IMR-90 (cell line): ENCODE measurements at regions not wholly inside any gene's neighbourhood (a gene's known extent, or its start where the extent isn't known, plus 50 kb on each side); places are given as distances from the start of the nearest gene placed in this dataset.

Experiments used
- ATAC-seq: fragments of 200-7000 bp; cut with Tn5 transposase; 2 replicates; pipeline ENCODE4 v1.9.1; 2020; ENCODE audit warnings: low read depth, mild to moderate bottlenecking, moderate library complexity
- BruUV-seq: library from RNA; stranded (reverse); fragments of 400-500 nt; replicated peaks from 2 replicates; lab custom pipeline; 2021; lab: Mats Ljungman, UMichigan
- CTCF ChIA-PET: fragments of 300-600 bp; formaldehyde crosslinking; extraction: SDS; loops from one replicate; lab custom pipeline; 2021; ENCODE audit warnings: antibody characterized with exemption; lab: Yijun Ruan, JAX
- POLR2A ChIA-PET: fragments of 300-600 bp; sonication (Branson Sonifier 250); formaldehyde crosslinking; loops from one replicate; lab custom pipeline; 2022; ENCODE audit warnings: antibody characterized with exemption; ENCODE audit not compliant: unreplicated experiment; lab: Charles Lee
- DNase-seq: peaks from one replicate; pipeline ENCODE4 v3.0.0; 2013
- H2AFZ ChIP-seq: replicated peaks from 2 replicates; pipeline ENCODE3; 2013; ENCODE audit warnings: low read length, mild to moderate bottlenecking; ENCODE audit not compliant: poor library complexity
- H2AK5ac ChIP-seq: 2 replicates; pipeline ENCODE4 v1.6.1; 2013; ENCODE audit warnings: low read depth, low read length, inconsistent platforms
- H2AK9ac ChIP-seq: replicated peaks from 2 replicates; pipeline ENCODE3; 2013; ENCODE audit warnings: mild to moderate bottlenecking, low read depth, low read length, moderate library complexity; ENCODE audit not compliant: poor library complexity
- H2BK120ac ChIP-seq: 2 replicates; pipeline ENCODE4 v1.6.1; 2013; ENCODE audit warnings: low read depth, low read length, inconsistent platforms
- H2BK15ac ChIP-seq: 3 replicates; pipeline ENCODE4 v1.6.1; 2013; ENCODE audit warnings: low read depth, low read length, inconsistent platforms
- H2BK20ac ChIP-seq: 2 replicates; pipeline ENCODE4 v1.6.1; 2013; ENCODE audit warnings: low read depth, mild to moderate bottlenecking, inconsistent platforms, low read length, moderate library complexity
- H2BK5ac ChIP-seq: 2 replicates; pipeline ENCODE4 v1.6.1; 2013; ENCODE audit warnings: mild to moderate bottlenecking, low read depth, low read length, inconsistent platforms; ENCODE audit not compliant: poor library complexity, severe bottlenecking
- H3K14ac ChIP-seq: replicated peaks from 2 replicates; pipeline ENCODE4 v1.6.1; 2013; ENCODE audit warnings: low read depth, low read length, inconsistent platforms
- H3K18ac ChIP-seq: 2 replicates; pipeline ENCODE4 v1.6.1; 2013; ENCODE audit warnings: low read depth, low read length, control low read depth
- H3K23ac ChIP-seq: 2 replicates; pipeline ENCODE4 v1.6.1; 2013; ENCODE audit warnings: low read depth, low read length, inconsistent platforms
- H3K27ac ChIP-seq: 2 replicates; pipeline ENCODE4 v1.5.1; 2013; ENCODE audit warnings: mild to moderate bottlenecking, control low read depth, low read length; ENCODE audit not compliant: insufficient read depth
- H3K27me3 ChIP-seq: 2 replicates; pipeline ENCODE4 v1.6.1; 2013; ENCODE audit warnings: low read length; ENCODE audit not compliant: control insufficient read depth, insufficient read depth
- H3K36me3 ChIP-seq: 2 replicates; pipeline ENCODE4 v1.6.1; 2013; ENCODE audit warnings: low read length, mixed read lengths; ENCODE audit not compliant: control insufficient read depth, insufficient read depth
- H3K4ac ChIP-seq: 2 replicates; pipeline ENCODE4 v1.6.1; 2013; ENCODE audit warnings: low read depth, low read length, inconsistent platforms
- H3K4me1 ChIP-seq: 2 replicates; pipeline ENCODE4 v1.6.1; 2013; ENCODE audit warnings: low read length, mixed read lengths; ENCODE audit not compliant: control insufficient read depth, insufficient read depth
- H3K4me2 ChIP-seq: 2 replicates; pipeline ENCODE4 v1.6.1; 2013; ENCODE audit warnings: low read depth, mild to moderate bottlenecking, control low read depth, low read length, moderate library complexity
- H3K4me3 ChIP-seq: 2 replicates; pipeline ENCODE4 v1.5.1; 2013; ENCODE audit warnings: low read depth, mild to moderate bottlenecking, control low read depth, low read length, moderate library complexity; ENCODE audit not compliant: insufficient read depth
- H3K56ac ChIP-seq: 2 replicates; pipeline ENCODE4 v1.6.1; 2013; ENCODE audit warnings: low read length, inconsistent platforms; ENCODE audit not compliant: insufficient read depth; ENCODE audit errors: extremely low read depth
- H3K79me1 ChIP-seq, 2 experiments: 2 replicates each; pipeline ENCODE4 v1.6.1; 2013; ENCODE audit warnings: low read length in 2 of 2, inconsistent platforms in 1 of 2, low read depth in 1 of 2
- H3K9ac ChIP-seq: 2 replicates; pipeline ENCODE4 v1.6.1; 2013; ENCODE audit warnings: low read depth, low read length, control low read depth
- H3K9me1 ChIP-seq: 2 replicates; pipeline ENCODE4 v1.6.1; 2013; ENCODE audit warnings: low read length, inconsistent platforms; ENCODE audit not compliant: insufficient read depth
- H3K9me3 ChIP-seq: 2 replicates; pipeline ENCODE4 v1.6.1; 2013; ENCODE audit warnings: low read length; ENCODE audit not compliant: control insufficient read depth, insufficient read depth
- H4K20me1 ChIP-seq: 2 replicates; pipeline ENCODE4 v1.6.1; 2013; ENCODE audit warnings: low read length, inconsistent platforms; ENCODE audit not compliant: insufficient read depth
- H4K5ac ChIP-seq: 2 replicates; pipeline ENCODE4 v1.6.1; 2013; ENCODE audit warnings: mild to moderate bottlenecking, low read depth, low read length, control low read depth
- H4K8ac ChIP-seq, 2 experiments: 2 replicates each; pipeline ENCODE4 v1.6.1; 2013; ENCODE audit warnings: low read depth in 2 of 2, low read length in 2 of 2, control low read depth in 1 of 2, inconsistent platforms in 1 of 2
- H4K91ac ChIP-seq: 2 replicates; pipeline ENCODE4 v1.6.1; 2013; ENCODE audit warnings: low read depth, low read length, inconsistent platforms; ENCODE audit not compliant: insufficient read depth
- MAFK ChIP-seq: IDR thresholded peaks from 2 replicates; pipeline ENCODE4 v1.6.1; 2012; ENCODE audit warnings: low read depth, low read length, improper control_type of control experiment
- RAD21 ChIP-seq: IDR thresholded peaks from 2 replicates; pipeline ENCODE4 v1.6.1; 2012; ENCODE audit warnings: low read length, improper control_type of control experiment
- RFX5 ChIP-seq: IDR thresholded peaks from 2 replicates; pipeline ENCODE4 v1.8.0; 2012; ENCODE audit warnings: low read depth, mild to moderate bottlenecking, low read length, moderate library complexity
- WGBS, 2 experiments: methylation state at CpG; one replicate each; pipeline versions ENCODE4 v1.1.5 to v1.1.7; 2013; ENCODE audit warnings: missing lambda C conversion rate in 2 of 2; ENCODE audit not compliant: insufficient read length in 1 of 2; ENCODE audit errors: extremely low coverage in 2 of 2; 5-methylcytosine and 5-hydroxymethylcytosine counted together
- dilution Hi-C: fragments of 300-500 bp; cut with HindIII; formaldehyde crosslinking; loops from one replicate; pipeline ENCODE4 v1.14.3; 2018; ENCODE audit warnings: low sequenced_read_pairs; ENCODE audit not compliant: unreplicated experiment
- in situ Hi-C: fragments of 300-500 bp; cut with MboI; formaldehyde crosslinking; loops from 3 replicates; pipeline ENCODE4 v1.14.3; 2019; ENCODE audit warnings: low sequenced_read_pairs, inconsistent platforms, mixed read lengths
- intact Hi-C: fragments of 100-400 bp; cut with micrococcal nuclease; formaldehyde crosslinking; loops from 2 replicates; pipeline ENCODE4 v1.10.0; 2022

GRCh38 chr7:155236386-155236785 is 61.3 kb upstream of the INSIG1 start:
- no peak overlapping the region for H3K14ac ChIP-seq
- H3K9me1 ChIP-seq, result no peaks in the 10 kb centered on the region
- BruUV-seq, result no TSS peak
- peaks cover 1% of the 10 kb centered on the region; the same call in 1 of the 2 replicates for H3K27me3 ChIP-seq
- H3K23ac ChIP-seq, result no peak overlapping the region
- no peaks in the 10 kb centered on the region for H3K36me3 ChIP-seq
- dilution Hi-C loops (no loop called here), in situ Hi-C loops (no loop called here), intact Hi-C loops (loop anchor here (5.0 kb wide), 1 partner anchor 1501 kb away; no protein-coding TSS in a partner anchor)
- ATAC-seq, result no peak
- H4K91ac ChIP-seq, result no peak overlapping the region
- no peak for TF ChIP-seq RFX5
- TF ChIP-seq RAD21, result no peak
- no peak for TF ChIP-seq MAFK
- H3K79me1 ChIP-seq, result no peaks in the 10 kb centered on the region
- no peak overlapping the region for H3K9ac ChIP-seq
- no peak overlapping the region for H2BK15ac ChIP-seq
- ChIA-PET CTCF (interaction anchor here (0.7 kb wide), 1 partner anchor 237 kb away, joined by 4 read pairs; no protein-coding TSS in a partner anchor), POLR2A (no interaction called here)
- no peak overlapping the region for H4K8ac ChIP-seq
- no peak for DNase-seq
- WGBS, 2 experiments, result 94% methylated on average over 6 of the region's 10 CpGs; no CpG with 5 or more reads in 1 of the 2 experiments
- no peak overlapping the region for H3K4ac ChIP-seq
- peaks cover 7% of the 10 kb centered on the region for H3K4me1 ChIP-seq
- H3K56ac ChIP-seq, result no peak overlapping the region
- no peak overlapping the region for H3K18ac ChIP-seq
- H2BK20ac ChIP-seq, result no peak overlapping the region
- H2BK5ac ChIP-seq, result no peak overlapping the region
- no peak overlapping the region for H2BK120ac ChIP-seq
- no peak overlapping the region for H3K27ac ChIP-seq
- H2AFZ ChIP-seq, result no peak overlapping the region
- H3K4me3 ChIP-seq, result no peak overlapping the region
- no peak overlapping the region for H2AK9ac ChIP-seq
- H2AK5ac ChIP-seq, result no peak overlapping the region; the same call in 1 of the 2 replicates
- no peak overlapping the region for H3K4me2 ChIP-seq
- no peaks in the 10 kb centered on the region for H3K9me3 ChIP-seq
- H4K5ac ChIP-seq, result no peak overlapping the region
- H4K20me1 ChIP-seq, result no peaks in the 10 kb centered on the region
